ENCODE measurements at regions not wholly inside any gene's neighbourhood (a gene's known extent, or its start where the extent isn't known, plus 50 kb on each side); places are given as distances from the start of the nearest gene placed in this dataset.

DNA sequence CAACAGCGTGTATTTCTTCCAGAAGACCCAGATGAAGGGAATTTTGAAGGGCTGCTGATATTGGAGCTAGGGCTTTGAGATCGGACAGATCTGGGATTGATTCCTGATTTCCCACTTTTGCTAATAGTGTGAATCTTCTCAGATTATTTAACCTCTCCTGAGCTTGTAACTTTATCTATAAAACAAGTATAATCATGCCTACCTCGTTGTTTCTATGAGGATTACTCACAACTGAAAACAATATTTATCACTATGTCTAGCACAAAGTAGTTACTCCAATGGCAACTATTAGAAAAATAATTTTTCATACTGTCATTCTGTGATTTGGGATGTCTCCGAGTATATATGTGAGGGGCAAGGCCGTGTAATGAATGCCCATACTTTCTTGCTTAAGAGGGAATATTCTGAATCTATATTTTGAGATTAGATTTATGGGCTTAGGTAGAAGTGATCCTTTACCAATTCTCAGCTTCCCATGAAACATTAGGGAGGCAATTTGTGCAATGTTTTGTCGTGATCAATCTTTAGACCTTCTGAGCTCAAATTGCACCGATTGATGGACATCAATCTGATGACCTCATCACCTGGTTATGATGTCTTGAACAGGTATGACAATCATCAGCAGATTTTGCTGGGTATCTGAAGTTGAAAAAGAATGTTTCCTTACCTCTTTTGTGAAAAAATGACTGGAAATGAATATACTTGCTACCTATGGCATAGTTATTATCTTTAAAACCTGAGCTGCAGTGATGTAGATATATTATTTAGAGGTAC lies 339.9 kb downstream of the KCNS3 start:
- TF ChIP-seq, protein P1, sequence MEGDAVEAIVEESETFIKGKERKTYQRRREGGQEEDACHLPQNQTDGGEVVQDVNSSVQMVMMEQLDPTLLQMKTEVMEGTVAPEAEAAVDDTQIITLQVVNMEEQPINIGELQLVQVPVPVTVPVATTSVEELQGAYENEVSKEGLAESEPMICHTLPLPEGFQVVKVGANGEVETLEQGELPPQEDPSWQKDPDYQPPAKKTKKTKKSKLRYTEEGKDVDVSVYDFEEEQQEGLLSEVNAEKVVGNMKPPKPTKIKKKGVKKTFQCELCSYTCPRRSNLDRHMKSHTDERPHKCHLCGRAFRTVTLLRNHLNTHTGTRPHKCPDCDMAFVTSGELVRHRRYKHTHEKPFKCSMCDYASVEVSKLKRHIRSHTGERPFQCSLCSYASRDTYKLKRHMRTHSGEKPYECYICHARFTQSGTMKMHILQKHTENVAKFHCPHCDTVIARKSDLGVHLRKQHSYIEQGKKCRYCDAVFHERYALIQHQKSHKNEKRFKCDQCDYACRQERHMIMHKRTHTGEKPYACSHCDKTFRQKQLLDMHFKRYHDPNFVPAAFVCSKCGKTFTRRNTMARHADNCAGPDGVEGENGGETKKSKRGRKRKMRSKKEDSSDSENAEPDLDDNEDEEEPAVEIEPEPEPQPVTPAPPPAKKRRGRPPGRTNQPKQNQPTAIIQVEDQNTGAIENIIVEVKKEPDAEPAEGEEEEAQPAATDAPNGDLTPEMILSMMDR (IDR thresholded peaks at IDR 0.05), result no peak
- TF ChIP-seq POLR2A (IDR thresholded peaks at IDR 0.05), result no peak
